ENCODE measurements at regions not wholly inside any gene's neighbourhood (a gene's known extent, or its start where the extent isn't known, plus 50 kb on each side); places are given as distances from the start of the nearest gene placed in this dataset.

DNA sequence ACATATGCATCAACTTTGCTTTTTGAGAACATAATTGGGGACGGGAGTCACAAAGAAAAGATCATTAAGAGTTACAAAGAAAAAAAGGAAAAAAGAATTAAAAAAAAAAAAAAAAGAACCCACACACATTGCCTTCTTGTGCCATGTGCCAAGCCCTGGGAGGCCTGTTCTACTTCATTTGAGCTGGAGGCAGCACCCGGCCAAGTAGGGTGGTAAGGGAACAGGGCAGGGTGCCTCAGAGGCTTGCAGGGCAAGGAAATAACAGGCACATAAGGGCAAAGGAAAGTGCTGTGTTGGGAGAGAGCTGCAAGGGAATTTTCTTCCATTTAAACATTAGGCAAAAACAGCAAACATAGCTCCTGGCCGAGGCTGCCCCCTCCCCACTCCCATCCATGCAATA lies 418.0 kb downstream of the TMEM182 start:
- H3K18ac ChIP-seq (ENCODE audit: extremely low read depth, low read length) = no peak overlapping the region
- no peak overlapping the region for H4K5ac ChIP-seq (ENCODE audit: insufficient read length, low read depth, low read length)
- no peak for DNase-seq (ENCODE audit: low read depth in 1 of 2, low spot score in 2 of 2)
- H2AFZ ChIP-seq (ENCODE audit: low read length) = peak overlapping the region; percentile 45; the same call in 1 of the 2 replicates
- no peaks in the 10 kb centered on the region for H3K27me3 ChIP-seq (replicated peaks in 1 of 4; ENCODE audit: control insufficient read depth in 3 of 4, extremely low read depth in 1 of 4, insufficient read depth in 3 of 4, low read length in 3 of 4)
- no peak for FAIRE-seq
- ChIA-PET POLR2A (ENCODE audit: partially characterized antibody) (no interaction called here), CTCF (ENCODE audit: partially characterized antibody) (interaction anchor here (0.6 to 2.3 kb wide), 4 partner anchors 19 to 221 kb away, joined by 3 to 7 read pairs (median 4); no protein-coding TSS in a partner anchor)
- H2AK5ac ChIP-seq (ENCODE audit: low read depth, low read length) = no peak overlapping the region
- no peak overlapping the region for H2BK12ac ChIP-seq (ENCODE audit: low read depth, low read length)
- no peak overlapping the region for H3K4me3 ChIP-seq (ENCODE audit: extremely low read depth in 1 of 4, insufficient read depth in 2 of 4, low read depth in 3 of 4, low read length in 4 of 4)
- no peak overlapping the region for H3K23ac ChIP-seq (ENCODE audit: insufficient read length)
- TF ChIP-seq SRF (IDR thresholded peaks at IDR 0.05; ENCODE audit: low read depth, low read length) (no peak), TAF7 (optimal IDR thresholded peaks at IDR 0.05; ENCODE audit: borderline replicate concordance, low read depth, low read length) (no peak), ZNF274 (IDR thresholded peaks at IDR 0.05; ENCODE audit: borderline replicate concordance, extremely low read depth, low read length) (no peak), MAFK (IDR thresholded peaks at IDR 0.05; ENCODE audit: low read depth, low read length) (no peak), POU5F1 (IDR thresholded peaks at IDR 0.05; ENCODE audit: low read depth, low read length) (no peak), ASH2L (IDR thresholded peaks at IDR 0.05; ENCODE audit: low read length) (no peak), SAP30 (IDR thresholded peaks at IDR 0.05; ENCODE audit: insufficient read depth, insufficient replicate concordance, low read length) (no peak)
- H2BK15ac ChIP-seq (ENCODE audit: low read length) = no peak overlapping the region
- H4K91ac ChIP-seq (replicated peaks; ENCODE audit: insufficient read length, low read length) = no peak overlapping the region
- no peak overlapping the region for H3K56ac ChIP-seq (replicated peaks; ENCODE audit: insufficient read length, low read depth, low read length)
- H3K9ac ChIP-seq (replicated peaks in 1 of 4; ENCODE audit: extremely low read depth in 1 of 4, low read depth in 3 of 4, low read length in 3 of 4) = no peak overlapping the region
- H3K4ac ChIP-seq (replicated peaks; ENCODE audit: insufficient read length, low read depth, low read length) = no peak overlapping the region
- H3K36me3 ChIP-seq (ENCODE audit: control insufficient read depth in 2 of 4, insufficient read depth in 4 of 4, low read length in 3 of 4) = no peaks in the 10 kb centered on the region
- H3K79me1 ChIP-seq (ENCODE audit: low read depth, low read length) = no peaks in the 10 kb centered on the region
- no peaks in the 10 kb centered on the region for H3K9me3 ChIP-seq (ENCODE audit: insufficient read depth in 2 of 2, low read depth in 1 of 2, low read length in 1 of 2)
- WGBS, 2 experiments (ENCODE audit: extremely low coverage in 1 of 2, insufficient coverage in 1 of 2, insufficient read length in 1 of 2, insufficient replicate concordance in 2 of 2, low coverage in 1 of 2, low lambda C conversion rate in 2 of 2, missing lambda C conversion rate in 1 of 2) = 90% methylated on average over 3 of the region's 3 CpGs; no CpG with 5 or more reads in 1 of the 2 experiments
- H3K4me1 ChIP-seq (replicated peaks in 1 of 4; ENCODE audit: control insufficient read depth in 3 of 4, insufficient read depth in 4 of 4, low read length in 3 of 4) = no peaks in the 10 kb centered on the region; a peak in 1 of 7 replicates
- no peak overlapping the region for H4K8ac ChIP-seq (ENCODE audit: extremely low read depth, insufficient read depth, low read length)
- no peaks in the 10 kb centered on the region for H4K20me1 ChIP-seq (replicated peaks in 1 of 2; ENCODE audit: control insufficient read depth in 1 of 2, insufficient read depth in 2 of 2, low read length in 2 of 2)
- no peaks in the 10 kb centered on the region for H3K79me2 ChIP-seq (ENCODE audit: control insufficient read depth in 1 of 2, insufficient read depth in 2 of 2, low read length in 2 of 2)
- H2BK120ac ChIP-seq (replicated peaks; ENCODE audit: low read depth, low read length) = no peak overlapping the region
- no peak overlapping the region for H2BK20ac ChIP-seq (ENCODE audit: low read length)
- H3K27ac ChIP-seq (ENCODE audit: low read depth, low read length) = no peak overlapping the region
- H3K4me2 ChIP-seq (ENCODE audit: insufficient read depth in 1 of 2, low read depth in 2 of 2, low read length in 2 of 2) = no peak overlapping the region
- no peak overlapping the region for H2BK5ac ChIP-seq (ENCODE audit: low read depth, low read length)
- no peak overlapping the region for H3K14ac ChIP-seq (ENCODE audit: insufficient read length)
- no peaks in the 10 kb centered on the region for H3K23me2 ChIP-seq (ENCODE audit: low read depth, low read length)
